Effector memory CD8-positive, alpha-beta T cell (primary cell): ENCODE measurements at regions not wholly inside any gene's neighbourhood (a gene's known extent, or its start where the extent isn't known, plus 50 kb on each side); places are given as distances from the start of the nearest gene placed in this dataset.

Experiments
- ATAC-seq: fragments of 150-1000 bp; cut with Tn5 transposase; replicated peaks from 2 replicates; pipeline ENCODE4 v1.10.0; 2021; ENCODE audit warnings: mild to moderate bottlenecking, moderate library complexity
- DNase-seq, 3 experiments: peaks; one replicate each; pipeline ENCODE4 v3.0.0; 2021
- H3K27ac Mint-ChIP-seq, 2 donors: one replicate each; pipeline ENCODE4 v1.8.0; 2022; ENCODE audit warnings: mild to moderate bottlenecking in 2 of 2, mixed read lengths in 2 of 2, moderate library complexity in 2 of 2
- H3K27me3 Mint-ChIP-seq, 2 donors: one replicate each; pipeline ENCODE4 v1.8.0; 2022; ENCODE audit warnings: mixed read lengths in 2 of 2
- H3K36me3 Mint-ChIP-seq: one replicate; pipeline ENCODE4 v1.8.0; 2022; ENCODE audit warnings: mild to moderate bottlenecking, moderate library complexity, mixed read lengths; ENCODE audit not compliant: insufficient read depth
- H3K4me1 Mint-ChIP-seq, 2 donors: one replicate each; pipeline ENCODE4 v1.8.0; 2022; ENCODE audit warnings: low read depth in 2 of 2, mixed read lengths in 2 of 2
- H3K4me3 Mint-ChIP-seq, 2 donors: one replicate each; pipeline ENCODE4 v1.8.0; 2022; ENCODE audit warnings: mild to moderate bottlenecking in 2 of 2, mixed read lengths in 2 of 2, moderate library complexity in 2 of 2
- H3K9me3 Mint-ChIP-seq, 2 donors: one replicate each; pipeline ENCODE4 v1.8.0; 2022; ENCODE audit warnings: mixed read lengths in 2 of 2

DNA sequence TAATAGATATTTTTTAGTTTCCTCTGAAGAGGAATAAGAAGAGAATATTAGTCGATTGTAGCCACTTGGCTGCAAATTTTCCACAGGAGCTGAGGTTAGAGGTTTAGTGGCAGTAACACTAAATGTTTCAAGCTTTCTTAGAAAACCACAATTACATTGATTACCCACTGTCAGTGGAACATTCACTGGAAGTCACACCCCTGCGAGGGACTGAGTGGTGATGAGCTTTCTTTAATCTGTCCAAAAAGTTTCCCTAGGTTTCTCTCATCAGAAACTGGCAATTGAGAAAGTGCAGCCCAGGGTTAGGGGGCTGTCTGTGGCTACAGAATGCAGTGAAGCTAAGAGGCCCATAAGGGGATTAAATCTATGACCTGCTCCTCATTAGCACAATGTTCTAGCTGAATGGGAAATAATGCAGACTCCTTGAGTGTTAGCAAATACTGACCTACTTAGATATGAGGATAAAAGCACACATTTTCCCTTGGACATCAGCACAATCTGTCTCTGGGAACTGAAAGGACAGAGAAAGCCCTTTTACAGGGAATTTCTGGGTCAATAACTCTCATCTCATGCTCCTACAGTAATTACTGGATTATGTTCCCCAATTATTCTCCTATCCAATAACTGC lies 189.5 kb downstream of the FAM76B start:
- no peaks in the 10 kb centered on the region for H3K27me3 Mint-ChIP-seq
- H3K27ac Mint-ChIP-seq: no peak overlapping the region
- H3K4me1 Mint-ChIP-seq: no peaks in the 10 kb centered on the region
- ATAC-seq: no peak
- H3K4me3 Mint-ChIP-seq: no peak overlapping the region
- H3K9me3 Mint-ChIP-seq: no peaks in the 10 kb centered on the region
- no peak for DNase-seq
- no peaks in the 10 kb centered on the region for H3K36me3 Mint-ChIP-seq

DNA sequence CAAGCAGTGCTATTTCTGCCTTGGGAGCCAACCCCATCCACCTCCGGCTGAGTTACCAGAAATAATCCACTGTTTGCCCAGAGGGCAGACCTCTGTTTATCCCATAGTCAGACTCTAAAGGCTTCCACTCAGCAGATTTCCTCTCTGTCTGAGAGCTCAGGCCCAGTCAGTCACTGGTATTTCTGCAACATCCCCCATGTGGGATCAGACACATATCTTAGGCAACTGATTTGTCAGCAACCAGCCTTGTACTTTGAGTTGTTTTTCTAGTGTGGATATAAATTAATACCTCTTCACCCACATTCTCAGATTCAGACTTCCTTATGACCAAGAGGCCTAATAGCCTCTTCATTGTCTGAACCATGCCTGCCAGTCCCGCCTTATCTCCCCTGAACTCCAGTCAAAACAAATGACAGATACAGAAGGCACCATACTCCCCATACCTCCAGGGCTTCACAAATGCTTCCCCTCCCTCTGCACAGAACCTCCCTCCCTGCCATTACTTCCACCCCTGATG lies 193.6 kb downstream of the FAM76B start:
- H3K4me3 Mint-ChIP-seq: no peak overlapping the region
- H3K4me1 Mint-ChIP-seq: no peaks in the 10 kb centered on the region
- H3K36me3 Mint-ChIP-seq: no peaks in the 10 kb centered on the region
- H3K9me3 Mint-ChIP-seq: no peaks in the 10 kb centered on the region
- H3K27ac Mint-ChIP-seq: no peak overlapping the region
- ATAC-seq (no peak), DNase-seq (no peak)
- no peaks in the 10 kb centered on the region for H3K27me3 Mint-ChIP-seq

DNA sequence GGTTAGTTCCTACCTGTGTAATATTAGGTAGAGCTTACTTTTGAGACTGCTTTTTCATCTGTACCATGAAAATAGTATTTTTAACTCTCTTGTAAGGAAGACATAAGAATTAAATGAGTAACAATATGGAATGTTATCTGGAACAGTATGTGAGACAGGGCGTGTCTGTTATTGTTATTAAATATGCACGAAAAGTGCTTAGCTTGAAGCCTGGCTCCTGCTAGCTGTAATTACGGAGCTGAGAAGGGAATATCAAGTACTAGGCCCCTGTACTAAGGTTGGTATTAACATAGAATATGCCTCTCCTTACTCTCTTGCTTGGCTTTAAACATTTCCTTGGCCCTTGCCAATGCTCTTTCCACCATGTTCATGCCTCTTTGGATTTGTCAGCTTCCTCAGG lies 194.0 kb downstream of the FAM76B start:
- Mint-ChIP-seq H3K27me3 (no peaks in the 10 kb centered on the region), H3K9me3 (no peaks in the 10 kb centered on the region), H3K27ac (no peak overlapping the region), H3K4me1 (no peaks in the 10 kb centered on the region), H3K36me3 (no peaks in the 10 kb centered on the region), H3K4me3 (no peak overlapping the region)
- DNase-seq (no peak), ATAC-seq (no peak)

DNA sequence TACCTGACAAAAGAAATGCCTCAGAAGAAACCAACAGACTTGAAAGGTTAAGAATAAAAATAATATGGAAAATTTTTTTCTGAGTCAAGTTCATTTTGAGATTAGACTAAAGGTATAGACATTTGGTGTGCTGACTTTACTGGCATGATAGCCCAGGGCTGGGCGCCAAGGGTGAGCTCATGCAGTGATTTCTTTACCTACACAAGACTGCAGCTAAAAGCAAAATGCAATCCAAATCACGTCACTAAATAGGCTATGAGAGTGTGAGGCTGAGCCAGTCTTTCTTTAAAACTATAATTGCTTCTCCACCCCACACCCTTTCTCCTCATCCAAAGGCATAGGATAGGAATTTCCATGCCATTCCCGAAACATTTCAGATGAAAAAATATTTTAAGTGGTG lies 196.5 kb downstream of the FAM76B start:
- H3K9me3 Mint-ChIP-seq: no peaks in the 10 kb centered on the region
- ATAC-seq: no peak
- no peak overlapping the region for H3K27ac Mint-ChIP-seq

DNA sequence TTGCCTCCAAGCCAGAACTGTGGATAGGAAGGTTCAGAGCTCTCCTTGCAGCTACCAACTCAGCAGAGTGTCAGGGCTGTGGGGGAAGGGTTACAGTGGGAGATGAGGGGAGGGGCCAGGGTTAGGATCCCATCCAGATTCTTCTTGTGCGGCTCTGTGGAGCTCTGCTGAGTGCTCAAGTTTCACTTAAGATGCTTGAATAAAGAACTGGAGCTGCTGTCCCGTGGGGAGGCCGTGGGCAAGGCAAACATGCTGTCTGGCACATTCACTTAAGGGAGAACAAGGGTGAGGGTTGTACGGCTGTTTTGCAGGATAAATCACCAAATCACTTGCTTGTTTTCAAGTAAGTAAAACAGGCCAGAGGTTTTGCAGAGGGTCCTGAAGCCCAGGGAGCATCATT lies 197.1 kb downstream of the FAM76B start:
- no peak for DNase-seq
- Mint-ChIP-seq H3K27ac (no peak overlapping the region), H3K9me3 (no peaks in the 10 kb centered on the region), H3K4me3 (no peak overlapping the region), H3K4me1 (no peaks in the 10 kb centered on the region), H3K36me3 (no peaks in the 10 kb centered on the region), H3K27me3 (no peaks in the 10 kb centered on the region)
- no peak for ATAC-seq

More for the DNA sequence above, 196.5 kb downstream of the FAM76B start:
- no peak for DNase-seq
- Mint-ChIP-seq H3K36me3 (no peaks in the 10 kb centered on the region), H3K4me3 (no peak overlapping the region), H3K27me3 (no peaks in the 10 kb centered on the region), H3K4me1 (no peaks in the 10 kb centered on the region)

DNA sequence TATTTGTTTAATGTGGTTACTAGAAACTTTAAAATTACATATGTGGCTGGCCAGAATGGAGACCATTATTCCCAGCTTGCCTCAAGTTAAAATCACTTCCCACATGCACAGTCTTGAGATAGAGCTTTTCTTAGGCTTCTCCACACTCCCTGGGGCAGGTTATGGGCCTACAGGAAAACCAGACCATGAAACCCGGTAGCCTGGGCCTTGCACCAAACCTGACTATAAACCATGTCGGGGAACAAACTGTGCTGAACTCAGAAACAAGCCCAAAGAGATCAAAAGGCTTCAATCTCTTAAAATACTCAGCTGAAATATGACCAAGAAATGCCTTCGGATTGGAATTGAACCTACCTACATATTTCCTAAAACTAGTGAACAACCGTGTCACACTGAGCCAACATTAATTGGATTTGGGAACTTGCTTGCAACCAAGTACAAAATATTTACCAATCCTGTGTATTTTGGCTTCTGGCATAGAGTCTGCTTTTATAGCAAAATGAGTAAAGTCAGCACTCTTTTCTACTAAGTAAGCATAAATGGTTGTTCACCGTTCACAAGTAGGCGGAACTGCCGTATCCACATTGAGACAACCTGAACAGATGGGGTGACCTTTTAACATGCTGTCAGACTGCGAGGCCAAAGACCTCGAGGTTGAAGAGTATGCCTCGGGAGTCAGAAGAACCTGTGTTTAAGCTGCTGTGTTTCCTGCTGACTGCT lies 199.5 kb downstream of the FAM76B start:
- no peaks in the 10 kb centered on the region for H3K36me3 Mint-ChIP-seq
- H3K9me3 Mint-ChIP-seq: no peaks in the 10 kb centered on the region
- H3K4me3 Mint-ChIP-seq: no peak overlapping the region
- ATAC-seq (no peak), DNase-seq (no peak)
- no peak overlapping the region for H3K27ac Mint-ChIP-seq
- no peaks in the 10 kb centered on the region for H3K4me1 Mint-ChIP-seq
- H3K27me3 Mint-ChIP-seq: no peaks in the 10 kb centered on the region

DNA sequence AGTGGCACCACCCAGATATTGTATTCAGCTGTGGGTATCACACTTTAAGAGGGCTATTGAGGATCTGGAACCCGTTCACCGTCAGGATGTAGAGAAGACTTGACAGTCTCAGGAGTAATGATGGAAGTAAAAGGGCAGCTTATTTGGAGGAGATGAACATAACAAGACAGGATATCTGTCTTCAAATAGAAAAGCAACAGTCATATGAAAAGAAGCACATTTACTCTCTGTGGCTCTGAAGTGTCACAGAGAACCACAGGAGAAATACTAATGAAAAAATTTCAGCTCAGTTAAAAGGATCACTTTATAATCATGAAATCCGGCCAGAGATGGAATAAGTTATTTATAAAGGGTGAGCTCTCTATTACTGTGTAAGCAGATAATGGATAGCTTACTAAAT lies 200.8 kb downstream of the FAM76B start:
- Mint-ChIP-seq H3K27ac (no peak overlapping the region), H3K27me3 (no peaks in the 10 kb centered on the region), H3K4me1 (no peaks in the 10 kb centered on the region), H3K36me3 (no peaks in the 10 kb centered on the region), H3K4me3 (no peak overlapping the region), H3K9me3 (no peaks in the 10 kb centered on the region)
- ATAC-seq (no peak), DNase-seq (no peak)

DNA sequence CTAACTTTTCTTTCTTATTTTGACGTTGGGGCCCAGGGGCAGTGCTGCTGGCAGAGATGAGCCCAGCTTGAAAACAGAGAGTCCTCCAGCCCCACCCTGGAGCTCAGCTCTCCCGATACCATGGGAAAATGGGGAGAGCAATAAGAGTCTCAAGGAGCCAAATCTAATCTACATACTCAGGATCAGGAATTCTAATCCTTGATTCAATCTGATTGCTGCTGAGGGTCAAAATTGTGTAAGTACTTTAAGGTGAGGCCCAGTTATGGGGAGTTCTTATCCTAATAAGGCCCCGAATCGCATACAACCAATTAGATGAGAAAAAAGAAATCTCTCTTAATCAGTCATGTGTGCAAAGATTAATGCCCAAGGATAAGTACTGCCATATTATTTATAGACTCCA lies 202.9 kb downstream of the FAM76B start:
- H3K27ac Mint-ChIP-seq: no peak overlapping the region
- no peak for ATAC-seq
- no peaks in the 10 kb centered on the region for H3K36me3 Mint-ChIP-seq
- no peaks in the 10 kb centered on the region for H3K9me3 Mint-ChIP-seq
- no peak for DNase-seq
- H3K4me3 Mint-ChIP-seq: no peak overlapping the region
- H3K27me3 Mint-ChIP-seq: peaks cover 0 to 5% of the 10 kb centered on the region in 2 donors
- H3K4me1 Mint-ChIP-seq: no peaks in the 10 kb centered on the region

DNA sequence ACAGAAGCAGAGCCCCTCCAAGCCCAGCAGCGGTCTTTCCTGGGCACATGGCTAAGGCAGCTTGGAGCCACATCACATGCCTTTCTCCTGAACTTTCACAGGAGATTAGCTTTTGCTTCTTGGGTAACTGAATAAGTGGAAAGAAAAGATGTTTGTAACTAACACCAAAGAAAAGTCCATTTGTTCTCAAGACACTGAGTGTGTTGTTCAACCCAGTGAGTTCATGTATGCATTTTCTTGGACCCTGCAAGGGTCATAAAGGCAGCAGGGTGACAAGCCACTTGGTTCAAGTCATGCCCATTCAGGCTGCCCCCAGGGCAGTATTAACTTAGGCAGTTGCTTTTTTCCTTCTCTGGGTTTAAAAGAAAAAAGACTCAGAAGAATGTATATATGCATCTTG lies 203.4 kb downstream of the FAM76B start:
- Mint-ChIP-seq H3K4me3 (no peak overlapping the region), H3K36me3 (no peaks in the 10 kb centered on the region), H3K27ac (no peak overlapping the region), H3K4me1 (no peaks in the 10 kb centered on the region), H3K9me3 (no peaks in the 10 kb centered on the region), H3K27me3 (peaks cover 0 to 5% of the 10 kb centered on the region in 2 donors)
- no peak for DNase-seq
- ATAC-seq: no peak

DNA sequence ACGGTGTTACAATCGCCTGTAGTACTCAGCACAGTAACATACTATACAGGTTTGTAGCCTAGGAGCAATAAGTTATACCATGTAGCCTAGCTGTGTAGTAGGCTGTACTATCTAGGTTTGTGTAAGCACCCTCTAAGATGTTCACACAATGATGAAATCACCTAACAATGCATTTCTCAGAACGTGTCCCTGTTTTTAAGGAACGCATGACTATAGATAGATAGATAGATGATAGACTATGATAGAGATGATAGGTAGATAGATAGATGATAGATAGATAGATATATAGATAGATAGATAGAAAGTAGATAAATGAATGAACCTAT lies 203.9 kb downstream of the FAM76B start:
- Mint-ChIP-seq H3K4me3 (no peak overlapping the region), H3K27ac (no peak overlapping the region), H3K27me3 (peaks cover 0 to 5% of the 10 kb centered on the region in 2 donors), H3K4me1 (no peaks in the 10 kb centered on the region), H3K36me3 (no peaks in the 10 kb centered on the region), H3K9me3 (no peaks in the 10 kb centered on the region)
- DNase-seq (no peak), ATAC-seq (no peak)

DNA sequence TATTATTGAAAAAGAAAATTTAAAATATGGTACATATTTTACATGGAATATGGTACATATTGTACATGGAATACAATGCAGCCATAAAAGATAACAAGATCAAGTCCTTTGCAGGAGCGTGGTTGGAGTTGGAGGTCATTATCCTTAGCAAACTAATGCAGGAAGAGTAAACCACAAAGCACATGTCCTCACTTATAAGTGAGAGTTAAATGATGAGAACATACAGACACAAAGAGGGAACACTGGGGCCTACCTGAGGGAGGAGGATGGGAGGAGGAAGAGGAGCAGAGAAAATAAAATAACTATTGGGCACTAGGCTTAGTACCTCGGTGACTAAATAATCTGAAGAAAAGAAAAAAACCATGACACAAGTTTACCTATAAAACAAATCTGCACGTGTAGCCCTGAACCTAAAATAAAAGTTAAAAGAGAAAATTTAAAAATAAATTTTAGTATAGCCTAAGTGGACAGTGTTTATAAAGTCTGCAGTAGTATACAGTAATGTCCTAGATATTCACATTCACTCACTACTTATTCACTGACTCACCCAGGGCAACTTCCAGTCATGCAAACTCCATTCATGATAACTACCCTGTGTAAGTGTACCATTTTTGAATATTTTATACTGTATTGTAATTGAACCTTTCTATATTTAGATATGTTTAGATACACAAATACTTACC lies 204.4 kb downstream of the FAM76B start:
- no peaks in the 10 kb centered on the region for H3K4me1 Mint-ChIP-seq
- DNase-seq (no peak), ATAC-seq (no peak)
- no peak overlapping the region for H3K4me3 Mint-ChIP-seq
- H3K9me3 Mint-ChIP-seq: no peaks in the 10 kb centered on the region
- H3K27me3 Mint-ChIP-seq: peaks cover 0 to 5% of the 10 kb centered on the region in 2 donors
- H3K36me3 Mint-ChIP-seq: no peaks in the 10 kb centered on the region
- no peak overlapping the region for H3K27ac Mint-ChIP-seq

DNA sequence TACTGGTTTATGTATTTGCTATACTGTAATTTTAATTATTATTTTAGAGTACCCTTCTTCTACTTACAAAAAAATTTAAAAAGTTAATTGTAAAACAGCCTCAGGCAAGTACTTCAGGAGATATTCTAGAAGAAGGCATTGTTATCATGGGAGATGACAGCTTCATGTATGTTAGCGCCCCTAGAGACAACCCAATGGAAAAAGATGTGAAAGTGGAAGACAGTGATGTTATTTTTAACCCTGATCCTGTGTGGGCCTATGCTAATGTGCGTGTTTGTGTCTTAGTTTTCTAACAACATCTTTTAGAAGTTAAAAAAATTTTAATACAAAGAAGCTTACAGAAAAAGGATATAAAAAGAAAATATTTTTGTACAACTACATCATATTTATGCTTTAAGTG lies 205.0 kb downstream of the FAM76B start:
- no peak for ATAC-seq
- no peak overlapping the region for H3K4me3 Mint-ChIP-seq
- H3K27ac Mint-ChIP-seq: no peak overlapping the region
- DNase-seq: no peak
- no peaks in the 10 kb centered on the region for H3K9me3 Mint-ChIP-seq
- peaks cover 0 to 5% of the 10 kb centered on the region in 2 donors for H3K27me3 Mint-ChIP-seq
- H3K36me3 Mint-ChIP-seq: no peaks in the 10 kb centered on the region
- H3K4me1 Mint-ChIP-seq: no peaks in the 10 kb centered on the region

DNA sequence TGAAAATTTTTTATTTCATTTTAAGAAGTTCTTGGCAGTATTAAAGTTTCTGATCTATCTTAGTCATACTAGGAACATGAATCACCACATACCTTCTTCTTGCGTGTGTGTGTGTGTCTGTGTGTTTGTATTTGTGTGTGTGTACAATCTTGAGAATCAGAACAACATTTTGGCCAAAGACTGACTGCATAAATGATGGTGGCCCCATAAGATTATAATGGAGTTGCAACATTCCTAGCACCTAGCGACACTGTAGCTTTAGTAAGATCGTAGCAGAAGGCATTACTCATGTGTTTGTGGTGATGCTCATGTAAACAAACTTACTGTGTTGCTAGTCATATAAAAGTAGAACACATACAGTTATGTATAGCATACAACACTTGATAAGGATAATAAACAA lies 205.4 kb downstream of the FAM76B start:
- no peak for DNase-seq
- Mint-ChIP-seq H3K4me1 (no peaks in the 10 kb centered on the region), H3K36me3 (no peaks in the 10 kb centered on the region)

More for the DNA sequence above, 205.4 kb downstream of the FAM76B start:
- Mint-ChIP-seq H3K9me3 (no peaks in the 10 kb centered on the region), H3K27ac (no peak overlapping the region), H3K27me3 (peaks cover 0 to 5% of the 10 kb centered on the region in 2 donors), H3K4me3 (no peak overlapping the region)
- ATAC-seq: no peak
